AG20443 (cell line): ENCODE measurements at regions not wholly inside any gene's neighbourhood (a gene's known extent, or its start where the extent isn't known, plus 50 kb on each side); places are given as distances from the start of the nearest gene placed in this dataset.

Experiments used
- DNase-seq: peaks from one replicate; pipeline ENCODE4 v3.0.0; 2012; ENCODE audit warnings: low spot score, mixed read lengths

GRCh38 chr13:32861304-32861703 lies 154.9 kb upstream of the KL start:
- DNase-seq: no peak

DNA sequence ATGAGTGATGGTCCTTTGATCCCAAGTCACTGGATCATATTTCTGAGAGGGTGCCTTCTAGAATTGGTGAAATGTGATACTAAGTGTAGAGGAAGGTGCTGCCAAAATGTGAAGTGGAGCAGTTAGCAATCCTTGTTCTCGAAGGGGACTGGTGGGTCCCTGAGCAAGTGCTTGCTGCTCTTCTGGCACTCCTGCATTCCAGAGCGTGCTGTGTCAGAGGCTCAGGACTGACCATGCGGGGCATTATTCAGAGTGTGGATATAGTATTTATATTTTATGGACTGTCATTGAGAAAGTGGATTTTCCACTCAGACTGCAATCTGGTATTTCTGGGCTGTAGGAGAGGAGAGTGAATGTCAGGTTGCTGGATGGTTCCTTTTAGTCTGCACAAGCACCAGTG lies 152.6 kb upstream of the KL start:
- DNase-seq: no peak

DNA sequence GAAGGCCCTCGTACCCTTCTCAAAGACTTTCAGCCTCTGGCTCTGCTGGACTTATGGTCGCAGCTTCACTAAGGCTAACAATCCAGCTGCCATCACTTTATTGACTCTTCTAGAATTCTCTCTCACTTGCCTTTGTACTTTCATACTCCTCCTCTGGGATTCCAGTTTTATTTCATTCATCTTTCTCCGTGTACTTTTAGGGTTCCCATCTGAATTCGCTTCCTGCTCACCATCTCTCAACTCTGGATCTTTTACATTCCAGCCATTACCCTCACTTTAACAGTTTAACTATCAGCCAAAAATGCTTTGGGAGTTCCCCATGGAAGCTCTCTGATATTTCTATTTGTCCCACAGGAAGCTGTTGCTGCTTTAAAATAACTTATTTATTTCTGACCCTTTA lies 149.3 kb upstream of the KL start:
- no peak for DNase-seq

- no peak for DNase-seq
Observed at GRCh38 chr13:32877491-32877890, 138.7 kb upstream of the KL start.

GRCh38 chr13:32878163-32878562 lies 138.1 kb upstream of the KL start:
- DNase-seq: no peak

DNA sequence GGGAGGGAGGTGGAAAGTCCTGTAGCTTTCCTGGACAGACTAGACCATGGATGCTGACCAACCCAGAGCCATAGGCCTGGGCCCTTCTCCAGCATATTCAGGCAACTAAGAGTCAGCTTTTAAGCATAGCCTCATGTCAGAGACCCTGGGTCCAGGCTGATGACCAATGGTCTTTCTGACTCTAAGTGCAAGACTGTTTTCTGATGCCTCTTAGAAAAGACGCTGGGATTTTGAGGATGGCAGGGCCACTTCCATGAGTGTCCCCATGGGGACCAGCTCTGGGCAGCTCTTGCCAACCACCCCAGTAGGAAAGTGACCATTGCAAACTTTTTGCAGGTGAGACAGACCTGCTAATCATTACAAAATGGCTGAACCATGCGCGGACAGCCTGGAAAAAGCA lies 135.6 kb upstream of the KL start:
- no peak for DNase-seq

DNA sequence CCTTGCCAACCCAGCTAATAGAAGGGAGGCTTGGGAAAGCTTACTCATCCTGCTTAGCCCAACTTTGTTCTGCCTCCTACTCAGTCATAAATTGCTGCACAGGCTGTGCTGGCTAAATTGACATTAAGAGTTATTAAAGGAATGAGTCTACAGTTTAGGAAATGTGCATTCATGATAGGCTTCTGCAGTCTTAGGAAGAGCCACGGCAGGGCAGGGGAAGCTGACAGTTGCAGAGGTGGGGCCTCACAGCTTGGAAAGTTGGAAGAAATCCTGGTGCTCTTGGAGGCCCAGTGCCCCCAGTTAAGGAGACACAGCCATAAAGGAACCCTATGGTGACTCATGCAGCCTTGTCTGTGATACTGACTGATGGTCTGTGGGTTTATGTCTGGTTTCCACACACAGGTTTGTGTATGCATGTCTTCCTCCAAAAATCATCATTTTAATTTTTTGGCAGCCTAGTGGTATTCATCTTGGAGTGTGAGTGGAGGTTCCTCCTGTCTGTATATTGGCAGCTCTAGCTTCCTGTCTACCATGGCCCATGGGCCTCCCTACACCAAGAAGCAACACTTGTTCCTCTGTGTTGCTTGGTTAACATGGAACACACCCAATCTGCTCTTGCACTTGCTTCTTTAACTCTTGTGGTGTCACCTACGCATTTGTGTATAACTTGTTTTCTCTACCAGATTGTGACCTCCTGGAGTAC lies 135.0 kb upstream of the KL start:
- DNase-seq: peak; percentile 63

DNA sequence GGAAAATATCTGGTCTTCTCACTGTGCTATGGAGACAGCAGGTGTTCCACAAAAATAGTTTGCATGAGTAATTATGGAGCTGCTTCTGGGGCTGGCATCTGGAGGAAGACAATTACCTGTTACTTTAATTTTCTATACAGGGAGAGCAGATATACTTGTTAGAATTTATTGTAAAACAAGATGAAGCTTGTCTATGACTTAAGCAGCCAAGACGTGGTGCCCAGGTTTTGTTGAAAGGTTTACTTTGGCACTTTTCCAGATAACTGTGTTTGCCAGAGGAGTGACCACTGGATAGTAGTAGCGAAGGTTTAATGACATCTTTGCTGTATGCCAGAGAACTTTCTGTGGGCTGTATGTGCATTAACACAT lies 134.5 kb upstream of the KL start:
- no peak for DNase-seq

DNA sequence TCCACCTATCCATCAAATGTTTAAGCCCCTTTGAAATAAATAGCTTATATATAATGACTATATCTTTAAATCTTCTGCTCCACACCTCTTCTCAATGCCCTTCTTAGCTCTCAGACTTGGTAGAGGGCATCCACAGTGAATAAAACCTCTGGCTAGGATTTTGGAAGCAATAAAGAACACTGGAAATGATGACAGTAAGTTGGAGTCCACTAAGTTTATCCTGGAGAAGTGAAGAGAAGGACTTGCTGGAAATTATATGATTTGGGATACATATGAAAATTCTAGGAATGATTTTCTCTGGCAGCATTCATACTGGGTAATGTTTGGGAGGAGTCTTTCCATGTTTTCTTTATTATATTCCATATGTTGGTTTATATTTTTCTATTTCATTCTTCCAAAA lies 133.5 kb upstream of the KL start:
- DNase-seq: no peak

GRCh38 chr13:32883474-32883873 lies 132.7 kb upstream of the KL start:
- peak; percentile 40 for DNase-seq

- DNase-seq: no peak
Observed at GRCh38 chr13:32887617-32888016, 128.6 kb upstream of the KL start.

GRCh38 chr13:32889986-32890565 lies 126.1 kb upstream of the KL start:
- peak; percentile 24 for DNase-seq

GRCh38 chr13:32893176-32893575 lies 123.0 kb upstream of the KL start:
- DNase-seq: no peak

- DNase-seq: peak; percentile 43
Observed at GRCh38 chr13:32894589-32895001, 121.6 kb upstream of the KL start.

- no peak for DNase-seq
Observed at GRCh38 chr13:32895296-32895695, 120.9 kb upstream of the KL start.

GRCh38 chr13:32897296-32897695 lies 118.9 kb upstream of the KL start:
- no peak for DNase-seq

DNA sequence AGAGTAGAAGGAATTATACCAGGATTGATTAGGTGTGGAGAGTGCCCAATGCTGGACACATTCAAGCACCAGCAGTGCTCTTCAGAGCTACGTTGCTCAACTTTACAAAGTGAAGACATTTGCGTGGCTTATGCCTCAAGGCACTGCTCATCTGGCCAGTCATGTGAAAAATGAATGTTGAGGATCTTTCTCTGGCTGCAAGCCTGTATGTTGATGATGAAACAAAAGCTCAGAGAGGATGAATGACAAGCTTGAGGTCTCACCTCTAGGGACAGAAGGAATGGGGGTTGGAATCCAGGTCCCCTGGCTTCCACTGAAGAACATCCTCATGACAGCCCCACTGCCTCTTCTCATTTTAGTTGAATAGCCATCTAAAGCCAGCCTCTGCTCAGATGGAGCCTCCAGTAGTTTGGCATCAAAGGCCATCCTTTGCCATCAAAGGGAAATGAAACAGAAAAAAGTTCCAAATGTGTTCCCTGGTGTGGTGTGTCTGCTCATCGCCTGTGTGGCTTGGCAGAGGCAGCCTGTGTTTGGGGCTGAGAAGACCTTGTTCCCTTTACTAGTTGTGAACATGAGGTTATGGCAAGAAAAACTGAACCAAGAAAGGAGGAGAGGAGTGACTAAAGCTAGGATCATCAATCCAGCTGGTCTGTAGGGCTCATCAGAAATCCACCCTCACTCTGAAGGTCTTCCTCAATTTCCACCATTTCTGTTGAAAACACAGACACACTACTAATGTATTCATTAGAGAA lies 114.0 kb upstream of the KL start:
- DNase-seq: peak; percentile 19

DNA sequence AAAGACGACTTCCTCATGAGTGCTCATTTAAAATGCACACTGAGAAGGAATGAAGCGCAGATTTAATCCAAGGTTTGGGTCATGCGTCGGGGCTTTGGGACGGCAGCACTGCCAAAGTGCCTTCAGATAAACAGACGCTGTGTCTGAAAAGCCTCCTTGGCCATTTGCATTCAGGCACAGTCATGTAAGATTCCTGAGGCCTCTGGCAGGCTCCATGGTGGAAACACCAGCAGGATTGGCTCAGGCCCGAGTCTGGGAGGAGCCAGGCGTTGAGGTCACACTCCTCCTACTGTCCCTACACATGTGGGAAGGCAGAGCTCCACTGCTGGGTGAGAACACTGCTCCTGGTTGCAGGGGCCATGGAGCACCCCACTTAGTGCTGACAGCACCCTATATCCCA lies 113.3 kb upstream of the KL start:
- DNase-seq: peak; percentile 87

- DNase-seq: no peak
Observed at GRCh38 chr13:32903720-32904119, 112.5 kb upstream of the KL start.

- DNase-seq: no peak
Observed at GRCh38 chr13:32904266-32904665, 112.0 kb upstream of the KL start.

GRCh38 chr13:32905063-32905863 lies 111.0 kb upstream of the KL start:
- peak; percentile 17 for DNase-seq

- DNase-seq: peak; percentile 26
Observed at GRCh38 chr13:32905864-32906180, 110.4 kb upstream of the KL start.

- no peak for DNase-seq
Observed at GRCh38 chr13:32907211-32907610, 109.0 kb upstream of the KL start.
